SK-N-MC (cell line): ENCODE measurements at regions not wholly inside any gene's neighbourhood (a gene's known extent, or its start where the extent isn't known, plus 50 kb on each side); places are given as distances from the start of the nearest gene placed in this dataset.

Source experiments
- DNase-seq: peaks from one replicate; pipeline ENCODE4 v3.0.0-alpha.2; 2011; ENCODE audit warnings: low read depth, low spot score
- H3K27ac ChIP-seq: fragments of 200-600 bp; sonication (generic); 2 replicates; pipeline ENCODE4 v1.5.1; 2016; ENCODE audit warnings: mixed run types
- H3K36me3 ChIP-seq: fragments of 200-600 bp; sonication (generic); 2 replicates; pipeline ENCODE4 v1.6.1; 2017; ENCODE audit warnings: antibody characterized with exemption, low read length, mixed read lengths; ENCODE audit not compliant: insufficient read depth
- H3K4me3 ChIP-seq: fragments of 200-600 bp; sonication (generic); 2 replicates; pipeline ENCODE4 v1.5.1; 2016
- H3K9ac ChIP-seq: fragments of 200-600 bp; sonication (generic); 2 replicates; pipeline ENCODE4 v1.8.0; 2017; ENCODE audit warnings: mixed run types, mixed read lengths; ENCODE audit not compliant: insufficient read length
- H3K9me3 ChIP-seq: fragments of 200-600 bp; sonication (generic); 2 replicates; pipeline ENCODE4 v1.6.1; 2017; ENCODE audit warnings: low read depth, mild to moderate bottlenecking, antibody characterized with exemption, low read length, moderate library complexity, mixed read lengths
- EZH2 ChIP-seq: fragments of 200-600 bp; sonication (generic); IDR thresholded peaks from one replicate; pipeline ENCODE4 v1.6.1; 2017; ENCODE audit warnings: antibody characterized with exemption
- FOXP2 ChIP-seq: optimal IDR thresholded peaks from 2 replicates; pipeline ENCODE3; 2011; ENCODE audit warnings: mild to moderate bottlenecking, moderate library complexity; ENCODE audit not compliant: insufficient read depth; ENCODE audit errors: extremely low read length, control extremely low read depth
- POLR2AphosphoS5 ChIP-seq: IDR thresholded peaks from 2 replicates; pipeline ENCODE4 v1.6.1; 2012; ENCODE audit warnings: mild to moderate bottlenecking, low read depth, low read length, borderline replicate concordance

- Histone ChIP-seq H3K9me3 (no peaks in the 10 kb centered on the region), H3K4me3 (no peak overlapping the region), H3K36me3 (no peaks in the 10 kb centered on the region), H3K27ac (no peak overlapping the region), H3K9ac (no peak overlapping the region)
- TF ChIP-seq FOXP2 (no peak), POLR2AphosphoS5 (no peak), EZH2 (no peak)
- DNase-seq: no peak
These were observed 1034.8 kb downstream of the PDHA2 start for GRCh38 chr4:96874657-96875056.

- no peak for DNase-seq
- Histone ChIP-seq H3K9ac (no peak overlapping the region), H3K27ac (no peak overlapping the region), H3K9me3 (no peaks in the 10 kb centered on the region), H3K4me3 (no peak overlapping the region), H3K36me3 (no peaks in the 10 kb centered on the region)
- TF ChIP-seq FOXP2 (no peak), POLR2AphosphoS5 (no peak), EZH2 (no peak)
These were observed 1039.6 kb downstream of the PDHA2 start for GRCh38 chr4:96879527-96879926.

GRCh38 chr4:96887857-96888256, 1048.0 kb downstream of the PDHA2 start:
- no peak for DNase-seq
- TF ChIP-seq POLR2AphosphoS5 (no peak), EZH2 (no peak), FOXP2 (no peak)
- H3K36me3 ChIP-seq: no peaks in the 10 kb centered on the region
- no peak overlapping the region for H3K4me3 ChIP-seq
- H3K27ac ChIP-seq: no peak overlapping the region
- no peaks in the 10 kb centered on the region for H3K9me3 ChIP-seq
- H3K9ac ChIP-seq: no peak overlapping the region

GRCh38 chr4:96894621-96895020, 1054.7 kb downstream of the PDHA2 start:
- no peak for DNase-seq
- no peak overlapping the region for H3K9ac ChIP-seq
- no peaks in the 10 kb centered on the region for H3K36me3 ChIP-seq
- TF ChIP-seq POLR2AphosphoS5 (no peak), EZH2 (no peak), FOXP2 (no peak)
- no peak overlapping the region for H3K27ac ChIP-seq
- no peaks in the 10 kb centered on the region for H3K9me3 ChIP-seq
- no peak overlapping the region for H3K4me3 ChIP-seq

GRCh38 chr4:96895826-96896225, 1055.9 kb downstream of the PDHA2 start:
- Histone ChIP-seq H3K27ac (no peak overlapping the region), H3K9ac (no peak overlapping the region), H3K36me3 (no peaks in the 10 kb centered on the region), H3K9me3 (no peaks in the 10 kb centered on the region), H3K4me3 (no peak overlapping the region)
- TF ChIP-seq FOXP2: no peak
- no peak for TF ChIP-seq POLR2AphosphoS5
- TF ChIP-seq EZH2: no peak
- no peak for DNase-seq

- no peak for DNase-seq
- Histone ChIP-seq H3K36me3 (no peaks in the 10 kb centered on the region), H3K9me3 (no peaks in the 10 kb centered on the region), H3K4me3 (no peak overlapping the region), H3K9ac (no peak overlapping the region), H3K27ac (no peak overlapping the region)
- TF ChIP-seq FOXP2: no peak
- TF ChIP-seq POLR2AphosphoS5: no peak
- TF ChIP-seq EZH2: no peak
These were observed 1072.8 kb downstream of the PDHA2 start for GRCh38 chr4:96912716-96913115.

- Histone ChIP-seq H3K4me3 (no peak overlapping the region), H3K9me3 (no peaks in the 10 kb centered on the region), H3K27ac (no peak overlapping the region), H3K36me3 (no peaks in the 10 kb centered on the region), H3K9ac (no peak overlapping the region)
- no peak for TF ChIP-seq POLR2AphosphoS5
- TF ChIP-seq EZH2: no peak
- no peak for TF ChIP-seq FOXP2
- no peak for DNase-seq
These were observed 1073.7 kb downstream of the PDHA2 start for GRCh38 chr4:96913441-96914080.

- Histone ChIP-seq H3K4me3 (no peak overlapping the region), H3K27ac (no peak overlapping the region), H3K9ac (no peak overlapping the region), H3K36me3 (no peaks in the 10 kb centered on the region), H3K9me3 (no peaks in the 10 kb centered on the region)
- no peak for DNase-seq
- TF ChIP-seq POLR2AphosphoS5 (no peak), EZH2 (no peak)
These were observed 1076.8 kb downstream of the PDHA2 start for GRCh38 chr4:96916711-96917110.

GRCh38 chr4:96936886-96937285, 1097.0 kb downstream of the PDHA2 start:
- Histone ChIP-seq H3K4me3 (no peak overlapping the region), H3K9me3 (no peaks in the 10 kb centered on the region), H3K36me3 (no peaks in the 10 kb centered on the region), H3K27ac (no peak overlapping the region), H3K9ac (no peak overlapping the region)
- no peak for DNase-seq
- TF ChIP-seq EZH2 (no peak), POLR2AphosphoS5 (no peak), FOXP2 (no peak)
